ENCODE measurements at regions not wholly inside any gene's neighbourhood (a gene's known extent, or its start where the extent isn't known, plus 50 kb on each side); places are given as distances from the start of the nearest gene placed in this dataset.
"Not testable (repeated sequence)": the region's sequence is repeated elsewhere in the genome, so short reads cannot be mapped to it uniquely, and the experiment has no call there.

- DNase-seq: no peak
Measured at GRCh38 chrX:113699939-113700338, 859.3 kb upstream of the AMOT start.

GRCh38 chrX:113675278-113675677 lies 834.6 kb upstream of the AMOT start:
- no peak for DNase-seq

GRCh38 chrX:113651306-113651705 lies 810.7 kb upstream of the AMOT start:
- no peak for DNase-seq

GRCh38 chrX:113644426-113644825 lies 803.8 kb upstream of the AMOT start:
- no peak for DNase-seq

GRCh38 chrX:113634565-113634964 lies 793.9 kb upstream of the AMOT start:
- DNase-seq: no peak

- DNase-seq: no peak
Measured at GRCh38 chrX:113629326-113629725, 788.7 kb upstream of the AMOT start.

GRCh38 chrX:113594123-113594841 lies 753.7 kb upstream of the AMOT start:
- no peak for DNase-seq

- DNase-seq: no peak
Measured at GRCh38 chrX:113586281-113586898, 745.8 kb upstream of the AMOT start.

GRCh38 chrX:113580486-113580885 lies 739.9 kb upstream of the AMOT start:
- no peak for DNase-seq

- DNase-seq: no peak
Measured at GRCh38 chrX:113558576-113558975, 717.9 kb upstream of the AMOT start.

- DNase-seq: peak; percentile 0
Measured at GRCh38 chrX:113551919-113552318, 711.3 kb upstream of the AMOT start.

- peak; percentile 6 for DNase-seq
Measured at GRCh38 chrX:113548308-113549015, 707.8 kb upstream of the AMOT start.

- no peak for DNase-seq
Measured at GRCh38 chrX:113545040-113545439, 704.4 kb upstream of the AMOT start.

- no peak for DNase-seq
Measured at GRCh38 chrX:113539599-113540356, 699.1 kb upstream of the AMOT start.

GRCh38 chrX:113529426-113530013 lies 688.9 kb upstream of the AMOT start:
- DNase-seq: no peak

- DNase-seq: no peak
Measured at GRCh38 chrX:113522814-113523213, 682.2 kb upstream of the AMOT start.

GRCh38 chrX:113514906-113515305 lies 674.3 kb upstream of the AMOT start:
- DNase-seq: no peak

- no peak for DNase-seq
Measured at GRCh38 chrX:113512700-113513395, 672.2 kb upstream of the AMOT start.

GRCh38 chrX:113510586-113510985 lies 670.0 kb upstream of the AMOT start:
- no peak for DNase-seq

- no peak for DNase-seq
Measured at GRCh38 chrX:113492895-113493294, 652.3 kb upstream of the AMOT start.

GRCh38 chrX:113473418-113473817 lies 632.8 kb upstream of the AMOT start:
- DNase-seq: no peak

- not testable (repeated sequence) for DNase-seq
Measured at GRCh38 chrX:113473015-113473414, 632.4 kb upstream of the AMOT start.
